COLO668 (cell line): ENCODE measurements at regions not wholly inside any gene's neighbourhood (a gene's known extent, or its start where the extent isn't known, plus 50 kb on each side); places are given as distances from the start of the nearest gene placed in this dataset.
"Not testable (repeated sequence)": the region's sequence is repeated elsewhere in the genome, so short reads cannot be mapped to it uniquely, and the experiment has no call there.

Experiments
- DNase-seq: peaks from one replicate; lab custom pipeline; 2025; ENCODE audit not compliant: unreplicated experiment; lab: John Stamatoyannopoulos, UW

- DNase-seq = no peak
Observed at GRCh38 chr9:24712206-24712605, 166.5 kb upstream of the IZUMO3 start.

GRCh38 chr9:24708814-24709213 lies 163.1 kb upstream of the IZUMO3 start:
- DNase-seq = no peak

GRCh38 chr9:24698881-24699518 lies 153.3 kb upstream of the IZUMO3 start:
- DNase-seq = no peak

- DNase-seq = no peak
Observed at GRCh38 chr9:24672336-24672735, 126.6 kb upstream of the IZUMO3 start.

- no peak for DNase-seq
Observed at GRCh38 chr9:24657387-24657786, 111.7 kb upstream of the IZUMO3 start.

GRCh38 chr9:24652181-24652580 lies 106.5 kb upstream of the IZUMO3 start:
- no peak for DNase-seq

- DNase-seq = not testable (repeated sequence)
Observed at GRCh38 chr9:24628809-24629208, 83.1 kb upstream of the IZUMO3 start.

GRCh38 chr9:24625097-24625496 lies 79.4 kb upstream of the IZUMO3 start:
- no peak for DNase-seq

- no peak for DNase-seq
Observed at GRCh38 chr9:24624481-24624880, 78.8 kb upstream of the IZUMO3 start.

GRCh38 chr9:24620741-24621140 lies 75.0 kb upstream of the IZUMO3 start:
- DNase-seq = no peak

GRCh38 chr9:24616863-24617262 lies 71.2 kb upstream of the IZUMO3 start:
- peak; percentile 19 for DNase-seq

- DNase-seq = no peak
Observed at GRCh38 chr9:24614070-24614469, 68.4 kb upstream of the IZUMO3 start.

- DNase-seq = no peak
Observed at GRCh38 chr9:24608599-24608998, 62.9 kb upstream of the IZUMO3 start.

GRCh38 chr9:24602693-24603352 lies 57.1 kb upstream of the IZUMO3 start:
- DNase-seq = no peak
